ENCODE measurements at regions not wholly inside any gene's neighbourhood (a gene's known extent, or its start where the extent isn't known, plus 50 kb on each side); places are given as distances from the start of the nearest gene placed in this dataset.

GRCh38 chr2:224325941-224326340 lies 76.0 kb downstream of the FAM124B start:
- Mint-ChIP-seq H3K4me1 (no peaks in the 10 kb centered on the region), H3K9me3 (peaks cover 0 to 2% (median 0%) of the 10 kb centered on the region in 7 donors), H3K4me3 (no peak overlapping the region), H3K36me3 (no peaks in the 10 kb centered on the region), H3K27ac (no peak overlapping the region), H3K27me3 (peaks cover 25 to 37% (median 26%) of the 10 kb centered on the region in 3 donors)
- ATAC-seq (ENCODE audit: low read depth in 2 of 2) (no peak), DNase-seq (no peak)

- Mint-ChIP-seq H3K27ac (no peak overlapping the region), H3K4me1 (no peaks in the 10 kb centered on the region), H3K36me3 (no peaks in the 10 kb centered on the region), H3K9me3 (peaks cover 0 to 2% (median 0%) of the 10 kb centered on the region in 7 donors), H3K27me3 (peaks cover 26 to 37% (median 37%) of the 10 kb centered on the region in 3 donors), H3K4me3 (no peak overlapping the region)
- DNase-seq = no peak
- ATAC-seq (ENCODE audit: low read depth in 2 of 2) = no peak
These were observed 77.3 kb downstream of the FAM124B start for GRCh38 chr2:224324604-224325003.

GRCh38 chr2:224320660-224321059 lies 81.2 kb downstream of the FAM124B start:
- Mint-ChIP-seq H3K27me3 (peaks cover 21 to 35% (median 30%) of the 10 kb centered on the region in 3 donors), H3K27ac (no peak overlapping the region)

GRCh38 chr2:224319750-224320149 lies 82.2 kb downstream of the FAM124B start:
- H3K4me1 Mint-ChIP-seq = no peaks in the 10 kb centered on the region
- no peaks in the 10 kb centered on the region for H3K9me3 Mint-ChIP-seq
- no peak overlapping the region for H3K4me3 Mint-ChIP-seq
- H3K27ac Mint-ChIP-seq = peak overlapping the region in 1 of 6 donors; percentile 5
- H3K27me3 Mint-ChIP-seq = peaks cover 27 to 44% (median 35%) of the 10 kb centered on the region in 3 donors
- ATAC-seq (ENCODE audit: low read depth in 2 of 2) = no peak
- no peaks in the 10 kb centered on the region for H3K36me3 Mint-ChIP-seq
- no peak for DNase-seq

More at GRCh38 chr2:224320660-224321059, 81.2 kb downstream of the FAM124B start:
- H3K4me1 Mint-ChIP-seq = no peaks in the 10 kb centered on the region
- no peaks in the 10 kb centered on the region for H3K36me3 Mint-ChIP-seq
- no peak for ATAC-seq (ENCODE audit: low read depth in 2 of 2)
- H3K9me3 Mint-ChIP-seq = no peaks in the 10 kb centered on the region
- DNase-seq = no peak
- no peak overlapping the region for H3K4me3 Mint-ChIP-seq

- H3K27ac Mint-ChIP-seq = no peak overlapping the region
- ATAC-seq (ENCODE audit: low read depth in 2 of 2) (no peak), DNase-seq (no peak)
- no peaks in the 10 kb centered on the region for H3K9me3 Mint-ChIP-seq
- H3K36me3 Mint-ChIP-seq = no peaks in the 10 kb centered on the region
- no peak overlapping the region for H3K4me3 Mint-ChIP-seq
- H3K27me3 Mint-ChIP-seq = peaks cover 39 to 45% (median 42%) of the 10 kb centered on the region in 3 donors
- H3K4me1 Mint-ChIP-seq = no peaks in the 10 kb centered on the region
These were observed 89.2 kb downstream of the FAM124B start for GRCh38 chr2:224312741-224313140.

- ATAC-seq (ENCODE audit: low read depth in 2 of 2) (no peak), DNase-seq (no peak)
These were observed 90.8 kb downstream of the FAM124B start for GRCh38 chr2:224310943-224311625.

GRCh38 chr2:224309176-224309575 lies 92.7 kb downstream of the FAM124B start:
- Mint-ChIP-seq H3K9me3 (no peaks in the 10 kb centered on the region), H3K27ac (no peak overlapping the region), H3K4me3 (no peak overlapping the region), H3K36me3 (no peaks in the 10 kb centered on the region), H3K4me1 (no peaks in the 10 kb centered on the region), H3K27me3 (peaks cover 20 to 24% (median 21%) of the 10 kb centered on the region in 3 donors)
- DNase-seq = no peak
- ATAC-seq (ENCODE audit: low read depth in 2 of 2) = no peak

More at GRCh38 chr2:224310943-224311625, 90.8 kb downstream of the FAM124B start:
- H3K27ac Mint-ChIP-seq = no peak overlapping the region
- H3K36me3 Mint-ChIP-seq = no peaks in the 10 kb centered on the region
- peaks cover 32 to 35% (median 33%) of the 10 kb centered on the region in 3 donors for H3K27me3 Mint-ChIP-seq
- H3K9me3 Mint-ChIP-seq = no peaks in the 10 kb centered on the region
- no peak overlapping the region for H3K4me3 Mint-ChIP-seq
- H3K4me1 Mint-ChIP-seq = no peaks in the 10 kb centered on the region

- ATAC-seq (ENCODE audit: low read depth in 2 of 2) (no peak), DNase-seq (no peak)
- Mint-ChIP-seq H3K27ac (no peak overlapping the region), H3K27me3 (peaks cover 13 to 17% (median 14%) of the 10 kb centered on the region in 3 donors), H3K4me1 (no peaks in the 10 kb centered on the region), H3K4me3 (no peak overlapping the region), H3K36me3 (no peaks in the 10 kb centered on the region), H3K9me3 (no peaks in the 10 kb centered on the region)
These were observed 93.5 kb downstream of the FAM124B start for GRCh38 chr2:224308272-224308911.

GRCh38 chr2:224302952-224303351 lies 99.0 kb downstream of the FAM124B start:
- Mint-ChIP-seq H3K4me1 (no peaks in the 10 kb centered on the region), H3K27me3 (peaks cover 0 to 21% (median 11%) of the 10 kb centered on the region in 3 donors), H3K36me3 (no peaks in the 10 kb centered on the region), H3K9me3 (peaks cover 0 to 2% (median 0%) of the 10 kb centered on the region in 7 donors), H3K4me3 (no peak overlapping the region), H3K27ac (no peak overlapping the region)
- DNase-seq (no peak), ATAC-seq (ENCODE audit: low read depth in 2 of 2) (no peak)

GRCh38 chr2:224293976-224294375 lies 107.9 kb downstream of the FAM124B start:
- peaks cover 18 to 58% (median 50%) of the 10 kb centered on the region in 3 donors for H3K27me3 Mint-ChIP-seq
- H3K9me3 Mint-ChIP-seq = peaks cover 0 to 10% (median 4%) of the 10 kb centered on the region in 7 donors
- no peaks in the 10 kb centered on the region for H3K4me1 Mint-ChIP-seq

GRCh38 chr2:224287531-224287930 lies 114.4 kb downstream of the FAM124B start:
- no peak overlapping the region for H3K4me3 Mint-ChIP-seq
- no peaks in the 10 kb centered on the region for H3K9me3 Mint-ChIP-seq
- H3K27ac Mint-ChIP-seq = no peak overlapping the region
- peaks cover 26 to 43% (median 26%) of the 10 kb centered on the region in 3 donors for H3K27me3 Mint-ChIP-seq
- no peak for DNase-seq
- no peaks in the 10 kb centered on the region for H3K36me3 Mint-ChIP-seq
- no peaks in the 10 kb centered on the region for H3K4me1 Mint-ChIP-seq
- ATAC-seq (ENCODE audit: low read depth in 2 of 2) = no peak

More at GRCh38 chr2:224293976-224294375, 107.9 kb downstream of the FAM124B start:
- Mint-ChIP-seq H3K4me3 (no peak overlapping the region), H3K36me3 (no peaks in the 10 kb centered on the region), H3K27ac (no peak overlapping the region)
- no peak for ATAC-seq (ENCODE audit: low read depth in 2 of 2)
- DNase-seq = no peak

GRCh38 chr2:224286923-224287322 lies 115.0 kb downstream of the FAM124B start:
- Mint-ChIP-seq H3K4me1 (no peaks in the 10 kb centered on the region), H3K36me3 (no peaks in the 10 kb centered on the region), H3K4me3 (no peak overlapping the region), H3K27ac (no peak overlapping the region), H3K9me3 (no peaks in the 10 kb centered on the region), H3K27me3 (peaks cover 20 to 42% (median 27%) of the 10 kb centered on the region in 3 donors)
- ATAC-seq (ENCODE audit: low read depth in 2 of 2) (no peak), DNase-seq (no peak)

- H3K4me3 Mint-ChIP-seq = no peak overlapping the region
- H3K4me1 Mint-ChIP-seq = no peaks in the 10 kb centered on the region
- no peaks in the 10 kb centered on the region for H3K36me3 Mint-ChIP-seq
- H3K27ac Mint-ChIP-seq = no peak overlapping the region
- ATAC-seq (ENCODE audit: low read depth in 2 of 2) = no peak
- no peaks in the 10 kb centered on the region for H3K9me3 Mint-ChIP-seq
- peaks cover 10 to 34% (median 28%) of the 10 kb centered on the region in 3 donors for H3K27me3 Mint-ChIP-seq
- peak; percentile 31 for DNase-seq
These were observed 117.6 kb downstream of the FAM124B start for GRCh38 chr2:224284134-224284946.

All from naive B cell (primary cell).